HEK293 (cell line): ENCODE measurements at regions not wholly inside any gene's neighbourhood (a gene's known extent, or its start where the extent isn't known, plus 50 kb on each side); places are given as distances from the start of the nearest gene placed in this dataset.

Experiments used
- CTCF ChIA-PET: fragments of 350-600 bp; formaldehyde crosslinking; extraction: SDS; loops from one replicate; lab custom pipeline; 2021; ENCODE audit warnings: antibody characterized with exemption; lab: Yijun Ruan, JAX
- POLR2A ChIA-PET: fragments of 300-600 bp; formaldehyde crosslinking; extraction: SDS; loops from one replicate; lab custom pipeline; 2020; ENCODE audit warnings: antibody characterized with exemption, inconsistent platforms; lab: Yijun Ruan, JAX
- H3K27ac ChIP-seq: fragments of 200-500 bp; sonication (Bioruptor generic); 2 replicates; pipeline ENCODE4 v1.5.1; 2014; ENCODE audit warnings: low read depth, low read length, control low read depth, inconsistent platforms; ENCODE audit errors: extremely low read depth
- H3K36me3 ChIP-seq, 2 experiments: fragments of 200-500 bp in 1 of 2; sonication (Bioruptor generic) in 1 of 2; 1 replicate in 1 of 2; 2 replicates in 1 of 2; pipeline ENCODE4 v1.5.1; 2014 to 2017; ENCODE audit warnings: inconsistent platforms in 2 of 2, low read length in 2 of 2; ENCODE audit not compliant: control insufficient read depth in 2 of 2, insufficient read depth in 1 of 2
- H3K4me1 ChIP-seq: fragments of 200-500 bp; sonication (Bioruptor generic); 2 replicates; pipeline ENCODE4 v1.5.1; 2014; ENCODE audit warnings: mild to moderate bottlenecking, low read length, inconsistent platforms; ENCODE audit not compliant: control insufficient read depth, insufficient read depth
- H3K4me3 ChIP-seq: 2 replicates; pipeline ENCODE4 v1.5.1; 2011; ENCODE audit warnings: low read depth, mild to moderate bottlenecking, control low read depth, low read length, moderate library complexity
- H3K9me3 ChIP-seq: fragments of 200-500 bp; sonication (Bioruptor generic); 2 replicates; pipeline ENCODE4 v1.5.1; 2014; ENCODE audit warnings: low read depth, low read length, inconsistent platforms; ENCODE audit not compliant: control insufficient read depth, insufficient read depth
- BCL11A ChIP-seq: fragments of 450-650 bp; formaldehyde crosslinking; IDR thresholded peaks from 2 replicates; pipeline ENCODE4 v1.5.1; 2016; ENCODE audit warnings: low read depth, missing biosample characterization, missing genetic modification characterization
- GLI2 ChIP-seq: fragments of 450-650 bp; formaldehyde crosslinking; IDR thresholded peaks from 2 replicates; pipeline ENCODE4; 2017; ENCODE audit warnings: missing biosample characterization, missing genetic modification characterization, low read depth, borderline replicate concordance
- HOXC10 ChIP-seq: sonication (generic); formaldehyde crosslinking; IDR thresholded peaks from 2 replicates; pipeline ENCODE4 v1.8.1; 2023; ENCODE audit warnings: mild to moderate bottlenecking, missing genetic modification reagents
- TCF7L2 ChIP-seq: IDR thresholded peaks from 2 replicates; pipeline ENCODE4 v1.6.1; 2011; ENCODE audit warnings: low read depth, mild to moderate bottlenecking, inconsistent platforms, low read length, moderate library complexity, borderline replicate concordance
- ZFP37 ChIP-seq: fragments of 450-650 bp; formaldehyde crosslinking; IDR thresholded peaks from 2 replicates; pipeline ENCODE4 v1.5.1; 2016; ENCODE audit warnings: missing biosample characterization, missing genetic modification characterization
- ZNF114 ChIP-seq: fragments of 450-650 bp; formaldehyde crosslinking; IDR thresholded peaks from 2 replicates; pipeline ENCODE4 v1.5.0; 2017; ENCODE audit warnings: missing biosample characterization, missing genetic modification characterization
- ZNF140 ChIP-seq: fragments of 450-650 bp; formaldehyde crosslinking; IDR thresholded peaks from 2 replicates; pipeline ENCODE4 v1.5.1; 2016; ENCODE audit warnings: missing biosample characterization, missing genetic modification characterization
- ZNF146 ChIP-seq: fragments of 450-650 bp; formaldehyde crosslinking; IDR thresholded peaks from 2 replicates; pipeline ENCODE4 v1.5.1; 2016; ENCODE audit warnings: missing biosample characterization, missing genetic modification characterization
- ZNF174 ChIP-seq: fragments of 450-650 bp; formaldehyde crosslinking; IDR thresholded peaks from 2 replicates; pipeline ENCODE4 v1.5.0; 2017; ENCODE audit warnings: missing biosample characterization, mild to moderate bottlenecking, missing genetic modification characterization
- ZNF175 ChIP-seq: fragments of 450-650 bp; formaldehyde crosslinking; IDR thresholded peaks from 2 replicates; pipeline ENCODE4 v1.5.1; 2016; ENCODE audit warnings: missing biosample characterization, missing genetic modification characterization
- ZNF223 ChIP-seq: fragments of 450-650 bp; formaldehyde crosslinking; IDR thresholded peaks from 2 replicates; pipeline ENCODE4 v1.5.1; 2016; ENCODE audit warnings: missing biosample characterization, missing genetic modification characterization
- ZNF239 ChIP-seq: fragments of 450-650 bp; formaldehyde crosslinking; IDR thresholded peaks from 2 replicates; pipeline ENCODE4 v1.5.1; 2016; ENCODE audit warnings: missing biosample characterization, missing genetic modification characterization
- ZNF24 ChIP-seq: fragments of 450-650 bp; formaldehyde crosslinking; IDR thresholded peaks from 2 replicates; pipeline ENCODE4 v1.5.1; 2016; ENCODE audit warnings: missing biosample characterization, missing genetic modification characterization
- ZNF266 ChIP-seq: fragments of 450-650 bp; formaldehyde crosslinking; IDR thresholded peaks from 2 replicates; pipeline ENCODE4 v1.5.1; 2016; ENCODE audit warnings: missing biosample characterization, missing genetic modification characterization, low read depth
- ZNF341 ChIP-seq: fragments of 450-650 bp; formaldehyde crosslinking; IDR thresholded peaks from 2 replicates; pipeline ENCODE4; 2016; ENCODE audit warnings: low read depth, missing biosample characterization, missing genetic modification characterization
- ZNF354C ChIP-seq: fragments of 450-650 bp; formaldehyde crosslinking; IDR thresholded peaks from 2 replicates; pipeline ENCODE4 v1.5.1; 2016; ENCODE audit warnings: missing biosample characterization, missing genetic modification characterization, low read depth, borderline replicate concordance
- ZNF366 ChIP-seq: fragments of 450-650 bp; formaldehyde crosslinking; conservative IDR thresholded peaks from 2 replicates; pipeline ENCODE4 v1.5.1; 2016; ENCODE audit warnings: missing biosample characterization, missing genetic modification characterization
- ZNF37A ChIP-seq: fragments of 450-650 bp; IDR thresholded peaks from 2 replicates; pipeline ENCODE4 v1.5.1; 2018; ENCODE audit warnings: missing biosample characterization, missing genetic modification characterization
- ZNF585B ChIP-seq: fragments of 450-650 bp; formaldehyde crosslinking; IDR thresholded peaks from 2 replicates; pipeline ENCODE4 v1.5.1; 2016; ENCODE audit warnings: missing biosample characterization, missing genetic modification characterization
- ZNF596 ChIP-seq: fragments of 450-650 bp; IDR thresholded peaks from 2 replicates; pipeline ENCODE4 v1.5.0; 2018; ENCODE audit warnings: missing biosample characterization, mild to moderate bottlenecking, missing genetic modification characterization, moderate library complexity
- ZNF701 ChIP-seq: fragments of 450-650 bp; formaldehyde crosslinking; IDR thresholded peaks from 2 replicates; pipeline ENCODE4 v1.5.1; 2016; ENCODE audit warnings: missing biosample characterization, missing genetic modification characterization
- ZNF707 ChIP-seq: fragments of 450-650 bp; formaldehyde crosslinking; IDR thresholded peaks from 2 replicates; pipeline ENCODE4 v1.5.1; 2016; ENCODE audit warnings: missing biosample characterization, missing genetic modification characterization
- ZNF792 ChIP-seq: fragments of 450-650 bp; formaldehyde crosslinking; IDR thresholded peaks from 2 replicates; pipeline ENCODE4 v1.5.1; 2016; ENCODE audit warnings: missing biosample characterization, missing genetic modification characterization
- TF ChIP-seq, protein P1 (sequence below): fragments of 450-650 bp; formaldehyde crosslinking; conservative IDR thresholded peaks from 2 replicates; pipeline ENCODE4 v1.5.1; 2016; ENCODE audit warnings: low read depth, missing biosample characterization, missing genetic modification characterization
- TF ChIP-seq, protein P2 (sequence below): sonication (generic); formaldehyde crosslinking; IDR thresholded peaks from 2 replicates; pipeline ENCODE4 v1.8.1; 2022; ENCODE audit warnings: mild to moderate bottlenecking, moderate library complexity, missing genetic modification reagents
- TF ChIP-seq, protein P3 (sequence below): fragments of 450-650 bp; formaldehyde crosslinking; conservative IDR thresholded peaks from 2 replicates; pipeline ENCODE4 v1.5.1; 2016; ENCODE audit warnings: low read depth, missing biosample characterization, missing genetic modification characterization
- TF ChIP-seq, protein P4 (sequence below): fragments of 450-650 bp; formaldehyde crosslinking; IDR thresholded peaks from 2 replicates; pipeline ENCODE4 v1.5.1; 2017; ENCODE audit warnings: missing biosample characterization, missing genetic modification characterization

DNA sequence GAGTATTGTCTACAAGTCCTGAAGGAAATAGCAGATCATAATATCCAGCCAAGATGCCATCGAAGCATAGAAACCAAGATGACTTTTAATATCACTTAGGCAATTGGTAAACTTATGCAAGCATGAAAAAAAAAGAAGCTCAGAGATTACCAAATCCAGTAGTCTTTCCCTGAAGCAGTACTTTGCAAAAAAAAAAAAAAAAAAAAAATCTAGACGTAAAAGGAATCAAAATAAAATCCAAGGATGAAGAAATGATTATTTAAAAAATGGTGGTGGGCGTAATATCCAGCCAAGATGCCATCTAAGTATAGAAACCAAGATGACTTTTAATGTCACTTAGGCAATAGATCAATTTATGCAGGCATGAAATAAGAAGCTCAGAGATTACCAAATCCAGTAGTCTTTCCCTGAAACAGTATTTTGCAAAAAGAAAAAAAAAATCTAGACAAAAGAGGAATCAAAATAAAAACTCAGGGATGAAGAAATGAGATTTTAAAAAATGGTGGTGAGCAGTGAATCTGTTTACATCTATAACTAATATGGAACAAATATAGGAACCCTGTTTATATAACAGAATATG lies 108.8 kb downstream of the GYPC start (continued):
- TF ChIP-seq, protein P1, sequence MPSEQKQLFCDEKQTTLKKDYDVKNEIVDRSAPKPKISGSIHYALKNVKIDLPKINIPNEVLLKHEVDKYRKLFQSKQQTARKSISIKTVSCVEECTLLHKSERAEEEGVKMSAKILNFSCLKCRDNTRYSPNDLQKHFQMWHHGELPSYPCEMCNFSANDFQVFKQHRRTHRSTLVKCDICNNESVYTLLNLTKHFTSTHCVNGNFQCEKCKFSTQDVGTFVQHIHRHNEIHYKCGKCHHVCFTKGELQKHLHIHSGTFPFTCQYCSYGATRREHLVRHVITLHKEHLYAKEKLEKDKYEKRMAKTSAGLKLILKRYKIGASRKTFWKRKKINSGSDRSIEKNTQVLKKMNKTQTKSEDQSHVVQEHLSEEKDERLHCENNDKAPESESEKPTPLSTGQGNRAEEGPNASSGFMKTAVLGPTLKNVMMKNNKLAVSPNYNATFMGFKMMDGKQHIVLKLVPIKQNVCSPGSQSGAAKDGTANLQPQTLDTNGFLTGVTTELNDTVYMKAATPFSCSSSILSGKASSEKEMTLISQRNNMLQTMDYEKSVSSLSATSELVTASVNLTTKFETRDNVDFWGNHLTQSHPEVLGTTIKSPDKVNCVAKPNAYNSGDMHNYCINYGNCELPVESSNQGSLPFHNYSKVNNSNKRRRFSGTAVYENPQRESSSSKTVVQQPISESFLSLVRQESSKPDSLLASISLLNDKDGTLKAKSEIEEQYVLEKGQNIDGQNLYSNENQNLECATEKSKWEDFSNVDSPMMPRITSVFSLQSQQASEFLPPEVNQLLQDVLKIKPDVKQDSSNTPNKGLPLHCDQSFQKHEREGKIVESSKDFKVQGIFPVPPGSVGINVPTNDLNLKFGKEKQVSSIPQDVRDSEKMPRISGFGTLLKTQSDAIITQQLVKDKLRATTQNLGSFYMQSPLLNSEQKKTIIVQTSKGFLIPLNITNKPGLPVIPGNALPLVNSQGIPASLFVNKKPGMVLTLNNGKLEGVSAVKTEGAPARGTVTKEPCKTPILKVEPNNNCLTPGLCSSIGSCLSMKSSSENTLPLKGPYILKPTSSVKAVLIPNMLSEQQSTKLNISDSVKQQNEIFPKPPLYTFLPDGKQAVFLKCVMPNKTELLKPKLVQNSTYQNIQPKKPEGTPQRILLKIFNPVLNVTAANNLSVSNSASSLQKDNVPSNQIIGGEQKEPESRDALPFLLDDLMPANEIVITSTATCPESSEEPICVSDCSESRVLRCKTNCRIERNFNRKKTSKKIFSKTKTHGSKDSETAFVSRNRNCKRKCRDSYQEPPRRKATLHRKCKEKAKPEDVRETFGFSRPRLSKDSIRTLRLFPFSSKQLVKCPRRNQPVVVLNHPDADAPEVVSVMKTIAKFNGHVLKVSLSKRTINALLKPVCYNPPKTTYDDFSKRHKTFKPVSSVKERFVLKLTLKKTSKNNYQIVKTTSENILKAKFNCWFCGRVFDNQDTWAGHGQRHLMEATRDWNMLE (tag by site-specific recombination): no peak
- TF ChIP-seq, protein P2, sequence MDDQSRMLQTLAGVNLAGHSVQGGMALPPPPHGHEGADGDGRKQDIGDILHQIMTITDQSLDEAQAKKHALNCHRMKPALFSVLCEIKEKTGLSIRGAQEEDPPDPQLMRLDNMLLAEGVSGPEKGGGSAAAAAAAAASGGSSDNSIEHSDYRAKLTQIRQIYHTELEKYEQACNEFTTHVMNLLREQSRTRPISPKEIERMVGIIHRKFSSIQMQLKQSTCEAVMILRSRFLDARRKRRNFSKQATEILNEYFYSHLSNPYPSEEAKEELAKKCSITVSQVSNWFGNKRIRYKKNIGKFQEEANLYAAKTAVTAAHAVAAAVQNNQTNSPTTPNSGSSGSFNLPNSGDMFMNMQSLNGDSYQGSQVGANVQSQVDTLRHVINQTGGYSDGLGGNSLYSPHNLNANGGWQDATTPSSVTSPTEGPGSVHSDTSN: no peak
- TF ChIP-seq ZNF140 (tag by site-specific recombination): no peak
- TF ChIP-seq, protein P3, sequence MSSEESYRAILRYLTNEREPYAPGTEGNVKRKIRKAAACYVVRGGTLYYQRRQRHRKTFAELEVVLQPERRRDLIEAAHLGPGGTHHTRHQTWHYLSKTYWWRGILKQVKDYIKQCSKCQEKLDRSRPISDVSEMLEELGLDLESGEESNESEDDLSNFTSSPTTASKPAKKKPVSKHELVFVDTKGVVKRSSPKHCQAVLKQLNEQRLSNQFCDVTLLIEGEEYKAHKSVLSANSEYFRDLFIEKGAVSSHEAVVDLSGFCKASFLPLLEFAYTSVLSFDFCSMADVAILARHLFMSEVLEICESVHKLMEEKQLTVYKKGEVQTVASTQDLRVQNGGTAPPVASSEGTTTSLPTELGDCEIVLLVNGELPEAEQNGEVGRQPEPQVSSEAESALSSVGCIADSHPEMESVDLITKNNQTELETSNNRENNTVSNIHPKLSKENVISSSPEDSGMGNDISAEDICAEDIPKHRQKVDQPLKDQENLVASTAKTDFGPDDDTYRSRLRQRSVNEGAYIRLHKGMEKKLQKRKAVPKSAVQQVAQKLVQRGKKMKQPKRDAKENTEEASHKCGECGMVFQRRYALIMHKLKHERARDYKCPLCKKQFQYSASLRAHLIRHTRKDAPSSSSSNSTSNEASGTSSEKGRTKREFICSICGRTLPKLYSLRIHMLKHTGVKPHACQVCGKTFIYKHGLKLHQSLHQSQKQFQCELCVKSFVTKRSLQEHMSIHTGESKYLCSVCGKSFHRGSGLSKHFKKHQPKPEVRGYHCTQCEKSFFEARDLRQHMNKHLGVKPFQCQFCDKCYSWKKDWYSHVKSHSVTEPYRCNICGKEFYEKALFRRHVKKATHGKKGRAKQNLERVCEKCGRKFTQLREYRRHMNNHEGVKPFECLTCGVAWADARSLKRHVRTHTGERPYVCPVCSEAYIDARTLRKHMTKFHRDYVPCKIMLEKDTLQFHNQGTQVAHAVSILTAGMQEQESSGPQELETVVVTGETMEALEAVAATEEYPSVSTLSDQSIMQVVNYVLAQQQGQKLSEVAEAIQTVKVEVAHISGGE (tag by site-specific recombination): no peak
- no peak for TF ChIP-seq ZNF596 (tag by site-specific recombination)
- TF ChIP-seq ZNF223 (tag by site-specific recombination): no peak
- no peak for TF ChIP-seq ZNF266 (tag by site-specific recombination)

DNA sequence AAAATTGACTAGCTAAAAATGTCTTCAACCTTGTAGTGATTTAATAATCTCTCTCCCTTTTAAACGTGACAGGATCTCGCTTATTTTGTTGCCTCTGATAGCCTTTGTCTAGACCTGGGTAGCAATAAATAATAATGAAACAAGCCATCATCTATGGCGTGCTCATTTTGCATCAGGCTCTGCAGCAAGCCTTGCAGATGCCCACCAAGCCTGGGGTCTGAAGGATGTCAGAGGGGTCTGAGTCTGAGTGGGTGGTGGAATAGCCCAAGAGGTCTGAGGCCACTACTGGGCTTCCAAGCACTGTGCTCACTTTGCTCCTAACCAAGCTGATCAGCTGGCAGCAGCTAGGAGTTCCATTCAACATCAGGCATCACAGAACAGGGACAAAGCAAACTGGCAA lies 109.4 kb downstream of the GYPC start:
- TF ChIP-seq ZNF114 (tag by site-specific recombination) (no peak), TCF7L2 (no peak), ZNF585B (tag by site-specific recombination) (no peak), ZNF792 (tag by site-specific recombination) (no peak), ZNF707 (tag by site-specific recombination) (no peak), ZNF37A (no peak), ZNF174 (tag by site-specific recombination) (no peak), ZNF175 (tag by site-specific recombination) (no peak), ZNF341 (no peak), ZNF146 (tag by site-specific recombination) (no peak), HOXC10 (CRISPR knock-in tag) (no peak), ZNF366 (no peak), ZNF24 (tag by site-specific recombination) (no peak), BCL11A (tag by site-specific recombination) (no peak), ZNF701 (tag by site-specific recombination) (no peak), ZNF239 (tag by site-specific recombination) (no peak), ZNF354C (tag by site-specific recombination) (no peak), GLI2 (tag by site-specific recombination) (no peak), ZFP37 (tag by site-specific recombination) (no peak)
- TF ChIP-seq, protein P4, sequence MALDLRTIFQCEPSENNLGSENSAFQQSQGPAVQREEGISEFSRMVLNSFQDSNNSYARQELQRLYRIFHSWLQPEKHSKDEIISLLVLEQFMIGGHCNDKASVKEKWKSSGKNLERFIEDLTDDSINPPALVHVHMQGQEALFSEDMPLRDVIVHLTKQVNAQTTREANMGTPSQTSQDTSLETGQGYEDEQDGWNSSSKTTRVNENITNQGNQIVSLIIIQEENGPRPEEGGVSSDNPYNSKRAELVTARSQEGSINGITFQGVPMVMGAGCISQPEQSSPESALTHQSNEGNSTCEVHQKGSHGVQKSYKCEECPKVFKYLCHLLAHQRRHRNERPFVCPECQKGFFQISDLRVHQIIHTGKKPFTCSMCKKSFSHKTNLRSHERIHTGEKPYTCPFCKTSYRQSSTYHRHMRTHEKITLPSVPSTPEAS (tag by site-specific recombination): no peak
- Histone ChIP-seq H3K4me1 (no peaks in the 10 kb centered on the region), H3K36me3 (no peaks in the 10 kb centered on the region), H3K27ac (no peak overlapping the region), H3K9me3 (no peaks in the 10 kb centered on the region), H3K4me3 (no peak overlapping the region)
- ChIA-PET CTCF (interaction anchor here (0.8 kb wide), 1 partner anchor 238 kb away, joined by 3 read pairs; no protein-coding TSS in a partner anchor), POLR2A (no interaction called here)
